HG03342 (cell line): ENCODE measurements at regions not wholly inside any gene's neighbourhood (a gene's known extent, or its start where the extent isn't known, plus 50 kb on each side); places are given as distances from the start of the nearest gene placed in this dataset.
"Not testable (repeated sequence)": the region's sequence is repeated elsewhere in the genome, so short reads cannot be mapped to it uniquely, and the experiment has no call there.

ENCODE experiments used
- ATAC-seq: cut with Tn5 transposase; IDR thresholded peaks from one replicate; pipeline ENCODE4 v1.9.1; 2021; ENCODE audit warnings: mild to moderate bottlenecking, moderate library complexity; ENCODE audit not compliant: unreplicated experiment

GRCh38 chr12:87596134-87596533, 433.1 kb downstream of the C12orf50 start:
- no peak for ATAC-seq

- ATAC-seq = no peak
Observed at GRCh38 chr12:87585882-87586557, 443.2 kb downstream of the C12orf50 start.

- not testable (repeated sequence) for ATAC-seq
Observed at GRCh38 chr12:87579091-87579490, 450.1 kb downstream of the C12orf50 start.

GRCh38 chr12:87575906-87576305, 453.3 kb downstream of the C12orf50 start:
- ATAC-seq = no peak

- ATAC-seq = not testable (repeated sequence)
Observed at GRCh38 chr12:87566918-87567317, 462.3 kb downstream of the C12orf50 start.

GRCh38 chr12:87556985-87557384, 472.2 kb downstream of the C12orf50 start:
- no peak for ATAC-seq

GRCh38 chr12:87531213-87531612, 498.0 kb downstream of the C12orf50 start:
- ATAC-seq = not testable (repeated sequence)

GRCh38 chr12:87529413-87529812, 499.8 kb downstream of the C12orf50 start:
- no peak for ATAC-seq

GRCh38 chr12:87520968-87521367, 508.2 kb downstream of the C12orf50 start:
- ATAC-seq = no peak

- no peak for ATAC-seq
Observed at GRCh38 chr12:87518481-87518880, 510.7 kb downstream of the C12orf50 start.

GRCh38 chr12:87518036-87518435, 511.2 kb downstream of the C12orf50 start:
- ATAC-seq = no peak

- ATAC-seq = no peak
Observed at GRCh38 chr12:87513536-87514280, 515.5 kb downstream of the C12orf50 start.

- ATAC-seq = no peak
Observed at GRCh38 chr12:87511371-87511770, 517.8 kb downstream of the C12orf50 start.

GRCh38 chr12:87509237-87509820, 519.9 kb downstream of the C12orf50 start:
- peak; percentile 64 for ATAC-seq

GRCh38 chr12:87491598-87491997, 537.6 kb downstream of the C12orf50 start:
- ATAC-seq = no peak

GRCh38 chr12:87491089-87491488, 538.1 kb downstream of the C12orf50 start:
- no peak for ATAC-seq

- no peak for ATAC-seq
Observed at GRCh38 chr12:87469295-87469694, 559.9 kb downstream of the C12orf50 start.

- no peak for ATAC-seq
Observed at GRCh38 chr12:87467936-87468335, 561.3 kb downstream of the C12orf50 start.

GRCh38 chr12:87464565-87464964, 564.6 kb downstream of the C12orf50 start:
- no peak for ATAC-seq

GRCh38 chr12:87444039-87444438, 585.2 kb downstream of the C12orf50 start:
- ATAC-seq = no peak

GRCh38 chr12:87441511-87441910, 587.7 kb downstream of the C12orf50 start:
- no peak for ATAC-seq
